Vagina (tissue), 2 donors: ENCODE measurements at regions not wholly inside any gene's neighbourhood (a gene's known extent, or its start where the extent isn't known, plus 50 kb on each side); places are given as distances from the start of the nearest gene placed in this dataset.

Experiments used
- CTCF ChIP-seq, 3 experiments: fragments of 450-650 bp in 2 of 3; fragments of 200-600 bp in 1 of 3; sonication (generic) in 1 of 3; IDR thresholded peaks; one replicate each; pipeline ENCODE4 v1.5.1; 2017 to 2019; ENCODE audit warnings: antibody characterized with exemption in 3 of 3, mild to moderate bottlenecking in 2 of 3, moderate library complexity in 2 of 3
- POLR2A ChIP-seq, 2 donors: fragments of 450-650 bp; IDR thresholded peaks; one replicate each; pipeline ENCODE4 v1.6.1; 2017; ENCODE audit warnings: antibody characterized with exemption in 2 of 2, mild to moderate bottlenecking in 2 of 2, moderate library complexity in 2 of 2

- TF ChIP-seq POLR2A (IDR thresholded peaks at IDR 0.05) = no peak
- TF ChIP-seq CTCF (IDR thresholded peaks at IDR 0.05) = no peak
Observed at GRCh38 chr13:80263745-80264513, 77.0 kb downstream of the SPRY2 start.
